DOHH2 (cell line): ENCODE measurements at regions not wholly inside any gene's neighbourhood (a gene's known extent, or its start where the extent isn't known, plus 50 kb on each side); places are given as distances from the start of the nearest gene placed in this dataset.

ENCODE experiments used
- H3F3A ChIP-seq: fragments of 200-600 bp; sonication (generic), shearing (Covaris generic); 2 replicates; pipeline ENCODE4 v1.6.0; 2016; ENCODE audit warnings: antibody characterized with exemption, mild to moderate bottlenecking; ENCODE audit not compliant: control insufficient read depth, insufficient read depth
- H3K27ac ChIP-seq: fragments of 200-600 bp; sonication (generic); 2 replicates; pipeline ENCODE4 v1.5.1; 2014; ENCODE audit warnings: low read depth, mild to moderate bottlenecking, low read length, moderate library complexity
- H3K27me3 ChIP-seq: fragments of 200-600 bp; sonication (generic); 2 replicates; pipeline ENCODE4 v1.6.1; 2014; ENCODE audit warnings: mild to moderate bottlenecking, low read length, mixed read lengths; ENCODE audit not compliant: control insufficient read depth
- H3K36me3 ChIP-seq: fragments of 200-600 bp; sonication (generic); 2 replicates; pipeline ENCODE4 v1.6.1; 2014; ENCODE audit warnings: mild to moderate bottlenecking, low read length, moderate library complexity, mixed read lengths; ENCODE audit not compliant: control insufficient read depth
- H3K4me1 ChIP-seq: fragments of 200-600 bp; sonication (generic); 2 replicates; pipeline ENCODE4 v1.6.1; 2014; ENCODE audit warnings: mild to moderate bottlenecking, low read length, mixed read lengths; ENCODE audit not compliant: control insufficient read depth
- H3K4me2 ChIP-seq: fragments of 200-600 bp; sonication (generic); 2 replicates; pipeline ENCODE4 v1.6.0; 2014; ENCODE audit warnings: mild to moderate bottlenecking, low read length, moderate library complexity
- H3K4me3 ChIP-seq: fragments of 200-600 bp; sonication (generic); 2 replicates; pipeline ENCODE4 v1.5.1; 2014; ENCODE audit warnings: mild to moderate bottlenecking, low read length, mixed read lengths
- H3K79me2 ChIP-seq: fragments of 200-600 bp; sonication (generic); 2 replicates; pipeline ENCODE4 v1.6.1; 2014; ENCODE audit warnings: mild to moderate bottlenecking, low read length, mixed read lengths; ENCODE audit not compliant: control insufficient read depth
- H3K9me2 ChIP-seq: fragments of 200-600 bp; sonication (generic); replicated peaks from 2 replicates; pipeline ENCODE4 v1.6.1; 2014; ENCODE audit warnings: mild to moderate bottlenecking, low read length, mixed read lengths; ENCODE audit not compliant: control insufficient read depth
- H3K9me3 ChIP-seq: fragments of 200-600 bp; sonication (generic); 2 replicates; pipeline ENCODE4 v1.6.1; 2014; ENCODE audit warnings: antibody characterized with exemption, low read length, mixed read lengths; ENCODE audit not compliant: control insufficient read depth, insufficient read depth
- H4K20me1 ChIP-seq: fragments of 200-600 bp; sonication (generic); 2 replicates; pipeline ENCODE4 v1.6.0; 2014; ENCODE audit warnings: low read depth, mild to moderate bottlenecking, antibody characterized with exemption, low read length, moderate library complexity; ENCODE audit not compliant: control insufficient read depth, insufficient read depth
- EZH2phosphoT487 ChIP-seq: fragments of 200-600 bp; sonication (generic); IDR thresholded peaks from 2 replicates; pipeline ENCODE4 v1.6.1; 2017; ENCODE audit warnings: borderline replicate concordance, mild to moderate bottlenecking, antibody characterized with exemption, low read length, moderate library complexity, mixed read lengths
- TF ChIP-seq, protein P1 (sequence below): fragments of 200-600 bp; sonication (generic); IDR thresholded peaks from one replicate; pipeline ENCODE4 v1.5.1; 2014; ENCODE audit warnings: antibody characterized with exemption, mild to moderate bottlenecking, low read depth, low read length; ENCODE audit not compliant: poor library complexity, severe bottlenecking

DNA sequence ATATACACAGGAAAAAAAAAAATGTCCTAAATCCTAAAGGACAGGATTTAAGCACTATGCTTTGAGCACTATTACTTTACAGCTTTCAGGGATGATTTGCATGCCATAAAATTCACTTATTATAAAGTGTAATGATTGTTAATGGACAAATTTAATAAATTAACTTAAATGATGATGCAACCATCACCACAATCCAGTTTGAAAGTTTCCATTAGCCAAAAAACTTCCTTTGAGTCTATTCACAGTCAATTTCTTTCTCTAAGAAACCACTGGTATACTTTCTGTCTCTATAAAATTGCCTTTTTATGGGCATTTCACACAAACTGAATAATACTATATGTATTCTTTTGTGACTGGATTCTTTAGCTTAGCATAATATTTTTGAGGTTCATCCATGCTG lies 111.1 kb upstream of the RIOK3 start:
- H3K4me1 ChIP-seq, result no peaks in the 10 kb centered on the region
- no peaks in the 10 kb centered on the region for H3K36me3 ChIP-seq
- no peaks in the 10 kb centered on the region for H3K9me3 ChIP-seq
- H3K27ac ChIP-seq, result no peak overlapping the region
- no peaks in the 10 kb centered on the region for H3F3A ChIP-seq
- TF ChIP-seq, protein P1, sequence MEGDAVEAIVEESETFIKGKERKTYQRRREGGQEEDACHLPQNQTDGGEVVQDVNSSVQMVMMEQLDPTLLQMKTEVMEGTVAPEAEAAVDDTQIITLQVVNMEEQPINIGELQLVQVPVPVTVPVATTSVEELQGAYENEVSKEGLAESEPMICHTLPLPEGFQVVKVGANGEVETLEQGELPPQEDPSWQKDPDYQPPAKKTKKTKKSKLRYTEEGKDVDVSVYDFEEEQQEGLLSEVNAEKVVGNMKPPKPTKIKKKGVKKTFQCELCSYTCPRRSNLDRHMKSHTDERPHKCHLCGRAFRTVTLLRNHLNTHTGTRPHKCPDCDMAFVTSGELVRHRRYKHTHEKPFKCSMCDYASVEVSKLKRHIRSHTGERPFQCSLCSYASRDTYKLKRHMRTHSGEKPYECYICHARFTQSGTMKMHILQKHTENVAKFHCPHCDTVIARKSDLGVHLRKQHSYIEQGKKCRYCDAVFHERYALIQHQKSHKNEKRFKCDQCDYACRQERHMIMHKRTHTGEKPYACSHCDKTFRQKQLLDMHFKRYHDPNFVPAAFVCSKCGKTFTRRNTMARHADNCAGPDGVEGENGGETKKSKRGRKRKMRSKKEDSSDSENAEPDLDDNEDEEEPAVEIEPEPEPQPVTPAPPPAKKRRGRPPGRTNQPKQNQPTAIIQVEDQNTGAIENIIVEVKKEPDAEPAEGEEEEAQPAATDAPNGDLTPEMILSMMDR, result no peak
- no peak for TF ChIP-seq EZH2phosphoT487
- H3K4me2 ChIP-seq, result no peak overlapping the region
- no peaks in the 10 kb centered on the region for H4K20me1 ChIP-seq
- H3K9me2 ChIP-seq, result no peaks in the 10 kb centered on the region
- no peaks in the 10 kb centered on the region for H3K27me3 ChIP-seq
- H3K4me3 ChIP-seq, result no peak overlapping the region
- H3K79me2 ChIP-seq, result no peaks in the 10 kb centered on the region

DNA sequence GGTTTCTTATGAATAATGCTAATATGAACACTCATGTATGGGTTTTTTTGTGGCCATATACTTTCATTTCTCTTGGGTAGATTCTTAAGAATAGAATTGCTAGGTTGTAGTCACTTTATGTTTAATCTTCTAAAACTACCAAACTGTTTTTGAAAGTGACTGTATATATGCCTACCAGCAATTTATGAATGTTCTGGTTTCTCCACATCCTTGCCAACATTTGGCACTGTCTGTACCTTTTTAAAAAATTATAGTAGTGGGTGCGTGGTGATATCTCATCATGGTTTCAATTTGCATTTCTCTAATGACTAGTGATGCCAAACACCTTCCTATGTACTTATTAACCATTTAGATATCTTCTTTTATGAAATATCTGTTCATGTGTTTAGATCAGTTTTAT lies 110.6 kb upstream of the RIOK3 start:
- H3K27ac ChIP-seq, result no peak overlapping the region

DNA sequence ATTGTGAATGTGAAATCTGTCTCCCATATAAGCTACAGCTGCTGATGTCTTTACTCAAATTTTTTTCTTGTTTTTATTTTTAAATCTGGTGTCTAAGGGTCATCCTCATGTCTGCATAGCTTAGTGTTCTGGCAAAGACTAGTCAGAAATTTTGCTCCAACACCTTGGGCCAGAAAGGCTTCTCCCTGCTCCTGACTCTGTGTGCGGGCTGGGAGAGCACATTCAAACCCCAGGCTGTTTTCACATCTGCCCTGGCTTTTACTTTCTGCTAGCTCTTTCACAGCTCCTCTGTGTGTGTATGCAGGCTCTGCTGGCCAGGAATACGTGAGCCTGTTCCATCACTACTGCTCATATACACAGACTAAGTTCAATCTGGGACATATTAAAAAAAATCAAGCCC lies 102.9 kb upstream of the RIOK3 start:
- Histone ChIP-seq H3K9me3 (no peaks in the 10 kb centered on the region), H3K4me1 (peaks cover 14% of the 10 kb centered on the region), H3K79me2 (no peaks in the 10 kb centered on the region), H3F3A (no peaks in the 10 kb centered on the region), H3K27me3 (no peaks in the 10 kb centered on the region), H3K27ac (no peak overlapping the region), H3K4me3 (no peak overlapping the region), H4K20me1 (no peaks in the 10 kb centered on the region), H3K9me2 (no peaks in the 10 kb centered on the region), H3K36me3 (peaks cover 12% of the 10 kb centered on the region), H3K4me2 (no peak overlapping the region)
- TF ChIP-seq EZH2phosphoT487, result no peak
- TF ChIP-seq, protein P1, result no peak

More for the DNA sequence above, 110.6 kb upstream of the RIOK3 start:
- Histone ChIP-seq H3K4me3 (no peak overlapping the region), H3F3A (no peaks in the 10 kb centered on the region), H3K4me2 (no peak overlapping the region), H3K79me2 (no peaks in the 10 kb centered on the region), H4K20me1 (no peaks in the 10 kb centered on the region), H3K9me2 (no peaks in the 10 kb centered on the region), H3K9me3 (no peaks in the 10 kb centered on the region), H3K36me3 (no peaks in the 10 kb centered on the region), H3K27me3 (no peaks in the 10 kb centered on the region), H3K4me1 (no peaks in the 10 kb centered on the region)
- no peak for TF ChIP-seq EZH2phosphoT487
- TF ChIP-seq, protein P1, result no peak

DNA sequence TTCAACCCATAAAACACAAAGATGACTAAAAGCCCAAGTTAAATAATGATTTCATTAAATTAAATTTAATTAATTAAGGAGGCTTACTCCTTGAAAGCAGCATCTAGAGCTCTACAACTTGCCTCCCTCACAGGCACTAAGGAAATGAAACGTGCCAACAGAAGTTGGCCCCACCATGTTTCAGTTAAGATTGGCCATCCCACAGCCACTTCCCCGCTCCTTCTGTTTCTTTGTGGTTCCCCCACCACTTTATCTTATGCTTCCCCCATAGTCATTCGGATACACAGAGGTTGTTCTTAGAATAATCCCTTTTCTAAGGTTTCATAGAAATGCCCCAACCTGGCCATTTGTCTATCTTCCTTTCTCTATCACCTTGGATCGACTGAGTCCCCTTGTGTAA lies 101.6 kb upstream of the RIOK3 start:
- H4K20me1 ChIP-seq, result no peaks in the 10 kb centered on the region
- H3K27me3 ChIP-seq, result no peaks in the 10 kb centered on the region
- no peak overlapping the region for H3K4me3 ChIP-seq
- no peaks in the 10 kb centered on the region for H3F3A ChIP-seq
- H3K9me2 ChIP-seq, result no peaks in the 10 kb centered on the region
- no peak overlapping the region for H3K4me2 ChIP-seq
- no peak overlapping the region for H3K27ac ChIP-seq
- no peaks in the 10 kb centered on the region for H3K9me3 ChIP-seq
- TF ChIP-seq, protein P1, result no peak
- no peak for TF ChIP-seq EZH2phosphoT487
- no peaks in the 10 kb centered on the region for H3K79me2 ChIP-seq
- H3K36me3 ChIP-seq, result peaks cover 12% of the 10 kb centered on the region
- H3K4me1 ChIP-seq, result peaks cover 14% of the 10 kb centered on the region
